ENCODE measurements at regions not wholly inside any gene's neighbourhood (a gene's known extent, or its start where the extent isn't known, plus 50 kb on each side); places are given as distances from the start of the nearest gene placed in this dataset.
A peak's percentile ranks its signal among the peaks of the same experiment; 100 is the strongest.

GRCh38 chr11:134705858-134706257, 293.8 kb upstream of the B3GAT1 start:
- intact Hi-C loops (cut with DNase I), result no loop called here
- no peak overlapping the region for H3K4me3 ChIP-seq
- H3K27me3 ChIP-seq, result peaks cover 0 to 5% (median 0%) of the 10 kb centered on the region in 4 donors
- TF ChIP-seq, protein P1, sequence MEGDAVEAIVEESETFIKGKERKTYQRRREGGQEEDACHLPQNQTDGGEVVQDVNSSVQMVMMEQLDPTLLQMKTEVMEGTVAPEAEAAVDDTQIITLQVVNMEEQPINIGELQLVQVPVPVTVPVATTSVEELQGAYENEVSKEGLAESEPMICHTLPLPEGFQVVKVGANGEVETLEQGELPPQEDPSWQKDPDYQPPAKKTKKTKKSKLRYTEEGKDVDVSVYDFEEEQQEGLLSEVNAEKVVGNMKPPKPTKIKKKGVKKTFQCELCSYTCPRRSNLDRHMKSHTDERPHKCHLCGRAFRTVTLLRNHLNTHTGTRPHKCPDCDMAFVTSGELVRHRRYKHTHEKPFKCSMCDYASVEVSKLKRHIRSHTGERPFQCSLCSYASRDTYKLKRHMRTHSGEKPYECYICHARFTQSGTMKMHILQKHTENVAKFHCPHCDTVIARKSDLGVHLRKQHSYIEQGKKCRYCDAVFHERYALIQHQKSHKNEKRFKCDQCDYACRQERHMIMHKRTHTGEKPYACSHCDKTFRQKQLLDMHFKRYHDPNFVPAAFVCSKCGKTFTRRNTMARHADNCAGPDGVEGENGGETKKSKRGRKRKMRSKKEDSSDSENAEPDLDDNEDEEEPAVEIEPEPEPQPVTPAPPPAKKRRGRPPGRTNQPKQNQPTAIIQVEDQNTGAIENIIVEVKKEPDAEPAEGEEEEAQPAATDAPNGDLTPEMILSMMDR (IDR thresholded peaks at IDR 0.05), result no peak
- TF ChIP-seq POLR2AphosphoS5 (IDR thresholded peaks at IDR 0.05), result no peak
- no peak for TF ChIP-seq EP300 (IDR thresholded peaks at IDR 0.05)
- TF ChIP-seq POLR2A (IDR thresholded peaks at IDR 0.05; ENCODE audit: low read depth), result no peak
- peak; percentile 53 for DNase-seq (ENCODE audit: extremely low spot score)
- H3K27ac ChIP-seq (replicated peaks in 1 of 4), result no peak overlapping the region
- no peaks in the 10 kb centered on the region for H3K9me3 ChIP-seq
- no peaks in the 10 kb centered on the region for H3K36me3 ChIP-seq
- 69% methylated on average over 3 of the region's 3 CpGs for WGBS
- H3K4me1 ChIP-seq, result no peaks in the 10 kb centered on the region

DNA sequence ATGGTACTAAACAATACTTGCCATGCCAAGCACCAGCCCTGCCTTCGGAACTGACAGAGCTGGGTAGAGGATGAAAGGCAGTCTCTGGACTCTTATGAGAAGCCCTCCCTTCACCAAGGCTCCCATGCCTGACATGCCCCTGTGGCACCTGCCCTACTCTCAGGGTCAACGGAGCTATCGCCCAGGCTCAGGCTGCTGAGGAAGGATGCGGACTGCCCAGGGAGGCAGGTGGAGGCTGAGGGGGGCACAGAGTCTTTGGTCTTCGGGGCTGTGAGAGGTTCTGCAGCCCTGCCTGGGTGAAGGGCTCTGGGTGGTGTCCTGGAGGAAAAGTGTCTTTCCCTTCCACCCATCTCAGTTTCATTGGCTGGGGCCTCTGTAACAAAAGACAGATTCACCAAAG, 290.8 kb upstream of the B3GAT1 start:
- no peak overlapping the region for H3K4me3 ChIP-seq
- peak; percentile 77 for DNase-seq (ENCODE audit: extremely low spot score)
- H3K4me1 ChIP-seq, result no peaks in the 10 kb centered on the region
- WGBS, result 94% methylated on average over 3 of the region's 5 CpGs
- H3K36me3 ChIP-seq, result no peaks in the 10 kb centered on the region
- no peaks in the 10 kb centered on the region for H3K9me3 ChIP-seq
- no peak overlapping the region for H3K27ac ChIP-seq (replicated peaks in 1 of 4)
- peaks cover 0 to 5% (median 0%) of the 10 kb centered on the region in 4 donors for H3K27me3 ChIP-seq
- no peak for TF ChIP-seq EP300 (IDR thresholded peaks at IDR 0.05)
- TF ChIP-seq POLR2A (IDR thresholded peaks at IDR 0.05; ENCODE audit: low read depth), result no peak
- intact Hi-C loops (cut with DNase I), result no loop called here

GRCh38 chr11:134701564-134702165, 289.6 kb upstream of the B3GAT1 start:
- Histone ChIP-seq H3K9me3 (no peaks in the 10 kb centered on the region), H3K4me3 (no peak overlapping the region), H3K4me1 (no peaks in the 10 kb centered on the region), H3K27me3 (peaks cover 0 to 5% (median 0%) of the 10 kb centered on the region in 4 donors), H3K36me3 (no peaks in the 10 kb centered on the region), H3K27ac (replicated peaks in 1 of 4) (no peak overlapping the region)
- WGBS, result 76% methylated on average over 19 of the region's 21 CpGs
- TF ChIP-seq, protein P1 (IDR thresholded peaks at IDR 0.05), result no peak
- TF ChIP-seq POLR2A (IDR thresholded peaks at IDR 0.05; ENCODE audit: low read depth) (no peak), POLR2AphosphoS5 (IDR thresholded peaks at IDR 0.05) (no peak), EP300 (IDR thresholded peaks at IDR 0.05) (no peak)
- intact Hi-C loops (cut with DNase I), result no loop called here
- peak; percentile 87 for DNase-seq (ENCODE audit: extremely low spot score)

DNA sequence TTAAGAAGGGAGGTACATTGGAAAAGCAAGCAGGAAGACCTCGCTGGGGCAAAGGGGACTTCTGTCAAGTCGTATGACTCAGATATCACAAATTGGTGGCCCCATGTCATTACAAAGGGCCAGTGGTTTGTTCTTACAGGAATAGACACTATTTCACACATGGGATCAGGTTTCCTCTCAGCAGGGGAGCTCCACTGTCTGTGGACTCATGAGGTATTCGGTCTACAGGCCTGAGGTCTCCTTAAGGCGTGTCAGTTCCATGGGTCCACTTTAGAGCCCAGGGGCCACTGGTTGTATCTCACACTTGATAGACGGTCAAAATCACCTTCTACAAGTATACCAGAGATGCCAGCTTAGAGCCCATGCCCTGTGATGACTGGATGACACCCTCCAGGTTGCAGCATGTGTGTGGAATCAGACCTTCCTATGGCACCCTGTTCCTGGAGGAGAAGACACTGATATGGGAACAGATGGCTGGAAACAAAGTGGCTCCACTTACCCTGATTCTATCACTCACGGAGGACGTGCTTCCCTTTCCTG, 288.1 kb upstream of the B3GAT1 start:
- intact Hi-C loops (cut with DNase I), result no loop called here
- no peaks in the 10 kb centered on the region for H3K9me3 ChIP-seq
- peak; percentile 91 for DNase-seq (ENCODE audit: extremely low spot score)
- no peak overlapping the region for H3K4me3 ChIP-seq
- H3K27me3 ChIP-seq, result peaks cover 0 to 5% (median 0%) of the 10 kb centered on the region in 4 donors
- WGBS, result 85% methylated on average over 7 of the region's 7 CpGs
- TF ChIP-seq POLR2A (IDR thresholded peaks at IDR 0.05; ENCODE audit: low read depth) (no peak), EP300 (IDR thresholded peaks at IDR 0.05) (no peak), POLR2AphosphoS5 (IDR thresholded peaks at IDR 0.05) (no peak)
- TF ChIP-seq, protein P1 (IDR thresholded peaks at IDR 0.05), result no peak
- no peak overlapping the region for H3K27ac ChIP-seq (replicated peaks in 1 of 4)
- no peaks in the 10 kb centered on the region for H3K36me3 ChIP-seq
- no peaks in the 10 kb centered on the region for H3K4me1 ChIP-seq

DNA sequence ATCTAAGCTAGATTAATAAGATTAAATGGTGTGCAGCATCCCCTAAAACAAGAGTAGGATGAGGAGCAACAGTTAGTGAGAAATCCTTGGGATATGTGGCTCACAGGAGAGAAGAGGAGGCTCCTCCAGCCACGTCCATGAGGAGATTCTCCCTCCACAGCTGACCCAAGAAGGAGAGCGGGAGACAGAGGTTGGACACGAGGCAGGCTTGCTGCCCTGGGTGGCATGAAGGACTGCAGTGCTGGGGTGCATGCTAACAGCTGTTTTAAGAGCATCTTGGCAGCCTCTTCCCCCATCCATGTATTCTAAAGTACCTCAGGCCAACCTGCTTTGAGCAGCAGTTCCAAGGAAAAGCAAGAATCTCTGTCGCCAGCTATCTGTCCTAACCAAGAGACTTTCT, 284.4 kb upstream of the B3GAT1 start:
- WGBS, result 74% methylated on average over 4 of the region's 4 CpGs
- peak; percentile 87 for DNase-seq (ENCODE audit: extremely low spot score)
- H3K27ac ChIP-seq (replicated peaks in 1 of 4), result no peak overlapping the region
- no peaks in the 10 kb centered on the region for H3K36me3 ChIP-seq
- H3K27me3 ChIP-seq, result peaks cover 0 to under 1% (median 0%) of the 10 kb centered on the region in 4 donors
- no peaks in the 10 kb centered on the region for H3K9me3 ChIP-seq
- H3K4me3 ChIP-seq, result no peak overlapping the region
- TF ChIP-seq POLR2AphosphoS5 (IDR thresholded peaks at IDR 0.05) (no peak), POLR2A (IDR thresholded peaks at IDR 0.05; ENCODE audit: low read depth) (no peak), EP300 (IDR thresholded peaks at IDR 0.05) (no peak)
- TF ChIP-seq, protein P1 (IDR thresholded peaks at IDR 0.05), result no peak
- peaks cover 0 to 17% (median 14%) of the 10 kb centered on the region in 4 donors for H3K4me1 ChIP-seq
- intact Hi-C loops (cut with DNase I), result no loop called here

Measured in esophagus muscularis mucosa (tissue), 4 donors.